ENCODE measurements at regions not wholly inside any gene's neighbourhood (a gene's known extent, or its start where the extent isn't known, plus 50 kb on each side); places are given as distances from the start of the nearest gene placed in this dataset.
"Not testable (repeated sequence)": the region's sequence is repeated elsewhere in the genome, so short reads cannot be mapped to it uniquely, and the experiment has no call there.

- Histone ChIP-seq H3K27ac (ENCODE audit: low read length) (no peak overlapping the region), H3K36me3 (ENCODE audit: control insufficient read depth, insufficient read depth, low read length) (no peaks in the 10 kb centered on the region), H3K4me3 (ENCODE audit: low read length) (no peak overlapping the region), H3K9me3 (ENCODE audit: control insufficient read depth, insufficient read depth, low read length) (peaks cover 10% of the 10 kb centered on the region), H3K27me3 (ENCODE audit: control insufficient read depth, insufficient read depth, low read length) (no peaks in the 10 kb centered on the region), H3K4me1 (ENCODE audit: control insufficient read depth, insufficient read depth, low read length) (no peaks in the 10 kb centered on the region)
- WGBS (ENCODE audit: insufficient coverage): 100% methylated on average over 1 of the region's 1 CpG
- DNase-seq (no peak), ATAC-seq (no peak)
- H3K36me3 Mint-ChIP-seq: peaks cover 15% of the 10 kb centered on the region
- no peak overlapping the region for H3K27ac Mint-ChIP-seq
- H3K4me3 Mint-ChIP-seq: no peak overlapping the region
- no peaks in the 10 kb centered on the region for H3K27me3 Mint-ChIP-seq (ENCODE audit: low read depth in 2 of 2)
- no peaks in the 10 kb centered on the region for H3K4me1 Mint-ChIP-seq
- intact Hi-C loops (cut with micrococcal nuclease): no loop called here
- TF ChIP-seq CTCF (IDR thresholded peaks at IDR 0.05): no peak
- peaks cover 7 to 19% of the 10 kb centered on the region in 2 donors for H3K9me3 Mint-ChIP-seq
Measured at GRCh38 chr6:68197356-68197755, 437.7 kb upstream of the ADGRB3 start.

GRCh38 chr6:68196645-68197044, 438.4 kb upstream of the ADGRB3 start:
- Histone ChIP-seq H3K27ac (ENCODE audit: low read length) (no peak overlapping the region), H3K36me3 (ENCODE audit: control insufficient read depth, insufficient read depth, low read length) (no peaks in the 10 kb centered on the region), H3K4me3 (ENCODE audit: low read length) (no peak overlapping the region), H3K9me3 (ENCODE audit: control insufficient read depth, insufficient read depth, low read length) (peaks cover 10% of the 10 kb centered on the region), H3K4me1 (ENCODE audit: control insufficient read depth, insufficient read depth, low read length) (no peaks in the 10 kb centered on the region), H3K27me3 (ENCODE audit: control insufficient read depth, insufficient read depth, low read length) (no peaks in the 10 kb centered on the region)
- 62% methylated on average over 3 of the region's 3 CpGs for WGBS (ENCODE audit: insufficient coverage)
- DNase-seq (no peak), ATAC-seq (no peak)
- Mint-ChIP-seq H3K36me3 (peaks cover 15% of the 10 kb centered on the region), H3K4me3 (no peak overlapping the region), H3K27me3 (ENCODE audit: low read depth in 2 of 2) (no peaks in the 10 kb centered on the region), H3K9me3 (peaks cover 7 to 19% of the 10 kb centered on the region in 2 donors), H3K27ac (no peak overlapping the region), H3K4me1 (no peaks in the 10 kb centered on the region)
- intact Hi-C loops (cut with micrococcal nuclease): no loop called here
- TF ChIP-seq CTCF (IDR thresholded peaks at IDR 0.05): no peak

DNA sequence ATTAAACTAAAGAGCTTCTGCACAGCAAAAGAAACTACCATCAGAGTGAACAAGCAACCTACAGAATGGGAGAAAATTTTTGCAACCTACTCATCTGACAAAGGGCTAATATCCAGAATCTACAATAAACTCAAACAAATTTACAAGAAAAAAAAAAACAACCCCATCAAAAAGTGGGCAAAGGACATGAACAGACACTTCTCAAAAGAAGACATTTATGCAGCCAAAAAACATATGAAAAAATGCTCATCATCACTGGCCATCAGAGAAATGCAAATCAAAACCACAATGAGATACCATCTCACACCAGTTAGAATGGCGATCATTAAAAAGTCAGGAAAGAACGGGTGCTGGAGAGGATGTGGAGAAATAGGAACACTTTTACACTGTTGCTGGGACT, 439.3 kb upstream of the ADGRB3 start:
- H3K27me3 ChIP-seq (ENCODE audit: control insufficient read depth, insufficient read depth, low read length); H3K36me3 ChIP-seq (ENCODE audit: control insufficient read depth, insufficient read depth, low read length); H3K4me3 ChIP-seq (ENCODE audit: low read length); H3K4me1 Mint-ChIP-seq; DNase-seq; H3K4me3 Mint-ChIP-seq; intact Hi-C loops (cut with micrococcal nuclease); H3K4me1 ChIP-seq (ENCODE audit: control insufficient read depth, insufficient read depth, low read length); H3K27me3 Mint-ChIP-seq (ENCODE audit: low read depth in 2 of 2); ATAC-seq; H3K27ac Mint-ChIP-seq; H3K27ac ChIP-seq (ENCODE audit: low read length); H3K9me3 ChIP-seq (ENCODE audit: control insufficient read depth, insufficient read depth, low read length): not testable (repeated sequence)
- H3K36me3 Mint-ChIP-seq: peaks cover 15% of the 10 kb centered on the region
- peaks cover 7 to 17% of the 10 kb centered on the region in 2 donors for H3K9me3 Mint-ChIP-seq
- WGBS (ENCODE audit: insufficient coverage): no CpG with 5 or more reads among the region's 2 CpGs

GRCh38 chr6:68194846-68195478, 440.1 kb upstream of the ADGRB3 start:
- H3K27ac Mint-ChIP-seq: no peak overlapping the region
- peaks cover 7 to 12% of the 10 kb centered on the region in 2 donors for H3K9me3 Mint-ChIP-seq
- WGBS (ENCODE audit: insufficient coverage): 87% methylated on average over 7 of the region's 7 CpGs

More at GRCh38 chr6:68194846-68195478, 440.1 kb upstream of the ADGRB3 start:
- H3K27ac ChIP-seq (ENCODE audit: low read length): no peak overlapping the region
- no peak overlapping the region for H3K4me3 ChIP-seq (ENCODE audit: low read length)
- H3K36me3 ChIP-seq (ENCODE audit: control insufficient read depth, insufficient read depth, low read length): no peaks in the 10 kb centered on the region
- Mint-ChIP-seq H3K4me1 (no peaks in the 10 kb centered on the region), H3K36me3 (peaks cover 15% of the 10 kb centered on the region), H3K4me3 (no peak overlapping the region), H3K27me3 (ENCODE audit: low read depth in 2 of 2) (no peaks in the 10 kb centered on the region)
- no peaks in the 10 kb centered on the region for H3K27me3 ChIP-seq (ENCODE audit: control insufficient read depth, insufficient read depth, low read length)
- no peaks in the 10 kb centered on the region for H3K4me1 ChIP-seq (ENCODE audit: control insufficient read depth, insufficient read depth, low read length)
- intact Hi-C loops (cut with micrococcal nuclease): no loop called here
- TF ChIP-seq CTCF (IDR thresholded peaks at IDR 0.05): no peak
- no peak for DNase-seq
- peaks cover 10% of the 10 kb centered on the region for H3K9me3 ChIP-seq (ENCODE audit: control insufficient read depth, insufficient read depth, low read length)
- ATAC-seq: no peak
